22Rv1 (cell line): ENCODE measurements at regions not wholly inside any gene's neighbourhood (a gene's known extent, or its start where the extent isn't known, plus 50 kb on each side); places are given as distances from the start of the nearest gene placed in this dataset.

Experiments used
- H3K27ac ChIP-seq: fragments of 450-650 bp; 2 replicates; pipeline ENCODE4 v1.5.1; 2017
- CTCF ChIP-seq: fragments of 450-650 bp; IDR thresholded peaks from 2 replicates; pipeline ENCODE4 v1.5.1; 2017; ENCODE audit warnings: mild to moderate bottlenecking
- ZFX ChIP-seq: fragments of 450-650 bp; IDR thresholded peaks from 2 replicates; pipeline ENCODE4 v1.6.1; 2017; ENCODE audit warnings: antibody characterized with exemption, borderline replicate concordance

GRCh38 chr14:34233619-34234018 is 228.4 kb downstream of the SPTSSA start:
- TF ChIP-seq CTCF = no peak
- TF ChIP-seq ZFX = no peak
- no peak overlapping the region for H3K27ac ChIP-seq

- TF ChIP-seq ZFX = no peak
- no peak for TF ChIP-seq CTCF
- no peak overlapping the region for H3K27ac ChIP-seq
Observed at GRCh38 chr14:34232790-34233189, 229.2 kb downstream of the SPTSSA start.

GRCh38 chr14:34231626-34232025 is 230.4 kb downstream of the SPTSSA start:
- TF ChIP-seq CTCF (no peak), ZFX (no peak)
- no peak overlapping the region for H3K27ac ChIP-seq

GRCh38 chr14:34229140-34229539 is 232.9 kb downstream of the SPTSSA start:
- TF ChIP-seq ZFX (no peak), CTCF (no peak)
- H3K27ac ChIP-seq = no peak overlapping the region

GRCh38 chr14:34228650-34228976 is 233.4 kb downstream of the SPTSSA start:
- TF ChIP-seq ZFX = no peak
- TF ChIP-seq CTCF = no peak
- no peak overlapping the region for H3K27ac ChIP-seq

GRCh38 chr14:34227834-34228649 is 234.0 kb downstream of the SPTSSA start:
- TF ChIP-seq CTCF (peak; percentile 87), ZFX (no peak)
- H3K27ac ChIP-seq = no peak overlapping the region

GRCh38 chr14:34224221-34224620 is 237.8 kb downstream of the SPTSSA start:
- no peak for TF ChIP-seq CTCF
- TF ChIP-seq ZFX = no peak
- H3K27ac ChIP-seq = peak overlapping the region; percentile 58
